ENCODE measurements at regions not wholly inside any gene's neighbourhood (a gene's known extent, or its start where the extent isn't known, plus 50 kb on each side); places are given as distances from the start of the nearest gene placed in this dataset.

GRCh38 chr9:135220601-135221575 is 133.4 kb downstream of the OLFM1 start:
- H3K9ac ChIP-seq (ENCODE audit: insufficient read depth, low read length) = no peak overlapping the region
- H4K20me1 ChIP-seq (ENCODE audit: control insufficient read depth, extremely low read depth, insufficient read depth, low read length) = no peaks in the 10 kb centered on the region
- no peak overlapping the region for H3K27ac ChIP-seq (ENCODE audit: insufficient read depth, low read length)
- no peak overlapping the region for H3K4me3 ChIP-seq (replicated peaks in 1 of 4; ENCODE audit: control extremely low read depth in 1 of 4, insufficient read depth in 1 of 4, low read depth in 3 of 4, low read length in 4 of 4)
- no peak overlapping the region for H3K4me2 ChIP-seq (ENCODE audit: extremely low read depth, insufficient read depth, low read length)
- H3K4me1 ChIP-seq (ENCODE audit: control insufficient read depth, extremely low read depth, insufficient read depth, low read length) = no peaks in the 10 kb centered on the region
- no peak overlapping the region for H2AFZ ChIP-seq (ENCODE audit: low read length)
- H3K27me3 ChIP-seq (ENCODE audit: control insufficient read depth, insufficient read depth, low read length) = no peaks in the 10 kb centered on the region
- no peak for DNase-seq (ENCODE audit: low read depth in 2 of 2)
- H3K79me2 ChIP-seq (ENCODE audit: control insufficient read depth, insufficient read depth, low read length) = no peaks in the 10 kb centered on the region
- peaks cover 4% of the 10 kb centered on the region for H3K9me3 ChIP-seq (ENCODE audit: control insufficient read depth, insufficient read depth, low read depth, low read length)
- no peaks in the 10 kb centered on the region for H3K36me3 ChIP-seq (ENCODE audit: control insufficient read depth, insufficient read depth, low read length)
- TF ChIP-seq EZH2 (IDR thresholded peaks at IDR 0.05; ENCODE audit: low read length, missing control alignments) (no peak), CTCF (conservative IDR thresholded peaks at IDR 0.05 in 1 of 2, IDR thresholded peaks at IDR 0.05 in 1 of 2; ENCODE audit: low read depth in 1 of 2, low read length in 2 of 2) (no peak)

GRCh38 chr9:135221576-135221950 is 134.1 kb downstream of the OLFM1 start:
- no peak for TF ChIP-seq CTCF (conservative IDR thresholded peaks at IDR 0.05 in 1 of 2, IDR thresholded peaks at IDR 0.05 in 1 of 2; ENCODE audit: low read depth in 1 of 2, low read length in 2 of 2)
- no peak for TF ChIP-seq EZH2 (IDR thresholded peaks at IDR 0.05; ENCODE audit: low read length, missing control alignments)
- no peaks in the 10 kb centered on the region for H3K79me2 ChIP-seq (ENCODE audit: control insufficient read depth, insufficient read depth, low read length)
- H4K20me1 ChIP-seq (ENCODE audit: control insufficient read depth, extremely low read depth, insufficient read depth, low read length) = no peaks in the 10 kb centered on the region
- H3K4me2 ChIP-seq (ENCODE audit: extremely low read depth, insufficient read depth, low read length) = no peak overlapping the region
- no peak for DNase-seq (ENCODE audit: low read depth in 2 of 2)
- no peaks in the 10 kb centered on the region for H3K27me3 ChIP-seq (ENCODE audit: control insufficient read depth, insufficient read depth, low read length)
- no peak overlapping the region for H3K4me3 ChIP-seq (replicated peaks in 1 of 4; ENCODE audit: control extremely low read depth in 1 of 4, insufficient read depth in 1 of 4, low read depth in 3 of 4, low read length in 4 of 4)
- H3K36me3 ChIP-seq (ENCODE audit: control insufficient read depth, insufficient read depth, low read length) = no peaks in the 10 kb centered on the region
- H3K27ac ChIP-seq (ENCODE audit: insufficient read depth, low read length) = no peak overlapping the region
- H3K9me3 ChIP-seq (ENCODE audit: control insufficient read depth, insufficient read depth, low read depth, low read length) = peaks cover 11% of the 10 kb centered on the region
- H2AFZ ChIP-seq (ENCODE audit: low read length) = no peak overlapping the region
- no peaks in the 10 kb centered on the region for H3K4me1 ChIP-seq (ENCODE audit: control insufficient read depth, extremely low read depth, insufficient read depth, low read length)
- no peak overlapping the region for H3K9ac ChIP-seq (ENCODE audit: insufficient read depth, low read length)

- Histone ChIP-seq H3K9me3 (ENCODE audit: control insufficient read depth, insufficient read depth, low read depth, low read length) (peaks cover 11% of the 10 kb centered on the region), H3K9ac (ENCODE audit: insufficient read depth, low read length) (no peak overlapping the region)
- TF ChIP-seq CTCF (conservative IDR thresholded peaks at IDR 0.05 in 1 of 2, IDR thresholded peaks at IDR 0.05 in 1 of 2; ENCODE audit: low read depth in 1 of 2, low read length in 2 of 2) (no peak), EZH2 (IDR thresholded peaks at IDR 0.05; ENCODE audit: low read length, missing control alignments) (no peak)
Observed at GRCh38 chr9:135221951-135222631, 134.6 kb downstream of the OLFM1 start.

More at GRCh38 chr9:135221951-135222631, 134.6 kb downstream of the OLFM1 start:
- no peak overlapping the region for H3K27ac ChIP-seq (ENCODE audit: insufficient read depth, low read length)
- DNase-seq (ENCODE audit: low read depth in 2 of 2) = no peak
- H3K4me1 ChIP-seq (ENCODE audit: control insufficient read depth, extremely low read depth, insufficient read depth, low read length) = no peaks in the 10 kb centered on the region
- no peaks in the 10 kb centered on the region for H3K79me2 ChIP-seq (ENCODE audit: control insufficient read depth, insufficient read depth, low read length)
- H4K20me1 ChIP-seq (ENCODE audit: control insufficient read depth, extremely low read depth, insufficient read depth, low read length) = no peaks in the 10 kb centered on the region
- no peak overlapping the region for H3K4me2 ChIP-seq (ENCODE audit: extremely low read depth, insufficient read depth, low read length)
- H2AFZ ChIP-seq (ENCODE audit: low read length) = no peak overlapping the region
- H3K4me3 ChIP-seq (replicated peaks in 1 of 4; ENCODE audit: control extremely low read depth in 1 of 4, insufficient read depth in 1 of 4, low read depth in 3 of 4, low read length in 4 of 4) = no peak overlapping the region
- H3K36me3 ChIP-seq (ENCODE audit: control insufficient read depth, insufficient read depth, low read length) = no peaks in the 10 kb centered on the region
- no peaks in the 10 kb centered on the region for H3K27me3 ChIP-seq (ENCODE audit: control insufficient read depth, insufficient read depth, low read length)
